Hepatocyte (in vitro differentiated cells): ENCODE measurements at regions not wholly inside any gene's neighbourhood (a gene's known extent, or its start where the extent isn't known, plus 50 kb on each side); places are given as distances from the start of the nearest gene placed in this dataset.

Source experiments
- DNase-seq: peaks from one replicate; pipeline ENCODE4 v3.0.0-alpha.2; 2016; ENCODE audit warnings: low spot score
- H2AFZ ChIP-seq: fragments of 200-600 bp; sonication (generic); 2 replicates; pipeline ENCODE4 v1.6.0; 2016; ENCODE audit warnings: antibody characterized with exemption, mild to moderate bottlenecking
- H3K27ac ChIP-seq: fragments of 200-600 bp; sonication (generic); 2 replicates; pipeline ENCODE4 v1.5.1; 2016; ENCODE audit warnings: mild to moderate bottlenecking
- H3K27me3 ChIP-seq: fragments of 200-600 bp; sonication (generic); 2 replicates; pipeline ENCODE4 v1.6.1; 2016
- H3K36me3 ChIP-seq: fragments of 200-600 bp; sonication (generic); replicated peaks from 2 replicates; pipeline ENCODE4 v1.5.1; 2016; ENCODE audit warnings: low read depth; ENCODE audit not compliant: insufficient read depth
- H3K4me1 ChIP-seq: fragments of 200-600 bp; sonication (generic); 2 replicates; pipeline ENCODE4 v1.5.1; 2016; ENCODE audit warnings: mild to moderate bottlenecking, moderate library complexity; ENCODE audit not compliant: insufficient read depth
- H3K4me2 ChIP-seq: fragments of 200-600 bp; sonication (generic); 2 replicates; pipeline ENCODE4 v1.6.0; 2016
- H3K4me3 ChIP-seq: fragments of 200-600 bp; sonication (generic); 2 replicates; pipeline ENCODE4 v1.5.1; 2016; ENCODE audit warnings: mild to moderate bottlenecking
- H3K79me2 ChIP-seq: fragments of 200-600 bp; sonication (generic); 2 replicates; pipeline ENCODE4 v1.6.0; 2017; ENCODE audit warnings: mild to moderate bottlenecking
- H3K9me2 ChIP-seq: fragments of 200-600 bp; sonication (generic); replicated peaks from 2 replicates; pipeline ENCODE4 v1.6.0; 2017; ENCODE audit warnings: mild to moderate bottlenecking; ENCODE audit not compliant: insufficient read depth
- H3K9me3 ChIP-seq: fragments of 200-600 bp; sonication (generic); 2 replicates; pipeline ENCODE4 v1.5.1; 2016; ENCODE audit warnings: low read depth, mild to moderate bottlenecking
- H4K20me1 ChIP-seq: fragments of 200-600 bp; sonication (generic); 2 replicates; pipeline ENCODE4 v1.6.0; 2016; ENCODE audit warnings: mild to moderate bottlenecking; ENCODE audit not compliant: insufficient read depth, poor library complexity, severe bottlenecking
- CTCF ChIP-seq: fragments of 200-600 bp; sonication (generic); IDR thresholded peaks from 2 replicates; pipeline ENCODE4 v1.5.1; 2016; ENCODE audit warnings: antibody characterized with exemption, mild to moderate bottlenecking; ENCODE audit not compliant: poor library complexity
- EZH2 ChIP-seq: fragments of 200-600 bp; sonication (generic); IDR thresholded peaks from 2 replicates; pipeline ENCODE4 v1.6.1; 2016; ENCODE audit warnings: antibody characterized with exemption, mild to moderate bottlenecking, borderline replicate concordance
- EZH2phosphoT487 ChIP-seq: fragments of 200-600 bp; sonication (generic); IDR thresholded peaks from one replicate; pipeline ENCODE4 v1.6.1; 2018; ENCODE audit warnings: antibody characterized with exemption, mild to moderate bottlenecking, low read depth, moderate library complexity; ENCODE audit not compliant: unreplicated experiment, severe bottlenecking
- WGBS: methylation state at CpG from one replicate; pipeline ENCODE4 v1.1.6; 2016; ENCODE audit warnings: low lambda C conversion rate; ENCODE audit errors: missing lambda C conversion rate; 5-methylcytosine and 5-hydroxymethylcytosine counted together

GRCh38 chr9:18405240-18405639, 68.7 kb upstream of the ADAMTSL1 start:
- DNase-seq: no peak
- Histone ChIP-seq H2AFZ (no peak overlapping the region), H3K27ac (no peak overlapping the region), H3K4me1 (no peaks in the 10 kb centered on the region), H3K4me3 (no peak overlapping the region), H3K79me2 (no peaks in the 10 kb centered on the region), H3K9me2 (no peaks in the 10 kb centered on the region), H3K9me3 (no peaks in the 10 kb centered on the region), H4K20me1 (no peaks in the 10 kb centered on the region), H3K36me3 (no peaks in the 10 kb centered on the region), H3K27me3 (no peaks in the 10 kb centered on the region), H3K4me2 (no peak overlapping the region)
- no peak for TF ChIP-seq EZH2
- no peak for TF ChIP-seq CTCF
- TF ChIP-seq EZH2phosphoT487: no peak
- WGBS: 94% methylated on average over 3 of the region's 3 CpGs

DNA sequence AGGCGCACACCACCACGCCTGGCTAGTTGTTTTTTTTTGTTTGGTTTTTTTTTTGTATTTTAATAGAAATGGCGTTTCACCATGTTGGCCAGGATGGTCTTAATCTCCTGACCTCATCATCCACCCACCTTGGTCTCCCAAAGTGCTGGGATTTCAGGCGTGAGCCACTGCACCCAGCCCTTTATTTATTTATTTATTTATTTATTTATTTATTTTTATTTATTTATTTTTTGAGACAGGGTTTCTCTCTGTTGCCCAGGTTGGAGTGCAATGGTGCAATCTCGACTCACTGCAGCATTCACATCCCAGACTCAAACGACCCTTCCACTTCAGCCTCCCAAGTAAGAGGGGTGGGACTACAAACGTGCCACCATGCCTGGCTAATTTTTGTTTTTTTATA, 63.0 kb upstream of the ADAMTSL1 start:
- TF ChIP-seq CTCF (no peak), EZH2 (no peak), EZH2phosphoT487 (no peak)
- Histone ChIP-seq H3K4me3 (no peak overlapping the region), H3K4me1 (no peaks in the 10 kb centered on the region), H4K20me1 (no peaks in the 10 kb centered on the region), H3K4me2 (no peak overlapping the region), H3K27me3 (no peaks in the 10 kb centered on the region), H2AFZ (no peak overlapping the region), H3K36me3 (no peaks in the 10 kb centered on the region), H3K9me2 (no peaks in the 10 kb centered on the region), H3K79me2 (no peaks in the 10 kb centered on the region), H3K9me3 (peaks cover 6% of the 10 kb centered on the region), H3K27ac (no peak overlapping the region)
- no peak for DNase-seq
- 92% methylated on average over 7 of the region's 7 CpGs for WGBS

- no peaks in the 10 kb centered on the region for H3K79me2 ChIP-seq
- no peak for DNase-seq
- H3K4me3 ChIP-seq: no peak overlapping the region
- no peak overlapping the region for H2AFZ ChIP-seq
- no peaks in the 10 kb centered on the region for H3K9me2 ChIP-seq
- H3K27me3 ChIP-seq: no peaks in the 10 kb centered on the region
- no peak for TF ChIP-seq CTCF
- TF ChIP-seq EZH2: no peak
- no peak for TF ChIP-seq EZH2phosphoT487
- H3K4me2 ChIP-seq: no peak overlapping the region
- H3K4me1 ChIP-seq: no peaks in the 10 kb centered on the region
- H4K20me1 ChIP-seq: no peaks in the 10 kb centered on the region
- no peaks in the 10 kb centered on the region for H3K36me3 ChIP-seq
- H3K27ac ChIP-seq: no peak overlapping the region
- H3K9me3 ChIP-seq: no peaks in the 10 kb centered on the region
- WGBS: 52% methylated on average over 2 of the region's 2 CpGs
Observed at GRCh38 chr9:18421391-18421790, 52.6 kb upstream of the ADAMTSL1 start.
